Stimulated activated CD4-positive, alpha-beta T cell treated with anti-CD3 and anti-CD28 coated beads, Interleukin-15, amount 100 ng/mL, for 1 hour (primary cell): ENCODE measurements at regions not wholly inside any gene's neighbourhood (a gene's known extent, or its start where the extent isn't known, plus 50 kb on each side); places are given as distances from the start of the nearest gene placed in this dataset.
"Not testable (repeated sequence)": the region's sequence is repeated elsewhere in the genome, so short reads cannot be mapped to it uniquely, and the experiment has no call there.

ENCODE experiments used
- DNase-seq, 2 donors: peaks; one replicate each; pipeline ENCODE4 v3.0.0-alpha.2; 2020; ENCODE audit warnings: low read depth in 1 of 2, low spot score in 1 of 2

- DNase-seq: no peak
Observed at GRCh38 chr9:105975886-105976645, 281.7 kb downstream of the TMEM38B start.

GRCh38 chr9:105978336-105978735 lies 284.0 kb downstream of the TMEM38B start:
- no peak for DNase-seq

- DNase-seq: no peak
Observed at GRCh38 chr9:105978826-105979225, 284.5 kb downstream of the TMEM38B start.

GRCh38 chr9:105979290-105979689 lies 284.9 kb downstream of the TMEM38B start:
- no peak for DNase-seq

GRCh38 chr9:105984714-105985113 lies 290.4 kb downstream of the TMEM38B start:
- DNase-seq: no peak

- DNase-seq: no peak
Observed at GRCh38 chr9:105993116-105993854, 298.9 kb downstream of the TMEM38B start.

- no peak for DNase-seq
Observed at GRCh38 chr9:105993921-105994715, 299.8 kb downstream of the TMEM38B start.

- DNase-seq: no peak
Observed at GRCh38 chr9:105994970-105995369, 300.6 kb downstream of the TMEM38B start.

GRCh38 chr9:106017198-106017740 lies 322.9 kb downstream of the TMEM38B start:
- DNase-seq: no peak

- no peak for DNase-seq
Observed at GRCh38 chr9:106019039-106019680, 324.8 kb downstream of the TMEM38B start.

- DNase-seq: no peak
Observed at GRCh38 chr9:106019702-106020101, 325.4 kb downstream of the TMEM38B start.

- no peak for DNase-seq
Observed at GRCh38 chr9:106020186-106020585, 325.8 kb downstream of the TMEM38B start.

GRCh38 chr9:106023455-106023854 lies 329.1 kb downstream of the TMEM38B start:
- no peak for DNase-seq

- DNase-seq: no peak
Observed at GRCh38 chr9:106025453-106025852, 331.1 kb downstream of the TMEM38B start.

- DNase-seq: not testable (repeated sequence)
Observed at GRCh38 chr9:106030146-106030545, 335.8 kb downstream of the TMEM38B start.

- DNase-seq: no peak
Observed at GRCh38 chr9:106032978-106033377, 338.6 kb downstream of the TMEM38B start.

GRCh38 chr9:106035806-106036205 lies 341.5 kb downstream of the TMEM38B start:
- no peak for DNase-seq

- no peak for DNase-seq
Observed at GRCh38 chr9:106038266-106039001, 344.1 kb downstream of the TMEM38B start.

- no peak for DNase-seq
Observed at GRCh38 chr9:106039151-106039935, 345.0 kb downstream of the TMEM38B start.
